Gastrocnemius medialis (tissue), 4 donors: ENCODE measurements at regions not wholly inside any gene's neighbourhood (a gene's known extent, or its start where the extent isn't known, plus 50 kb on each side); places are given as distances from the start of the nearest gene placed in this dataset.

Source experiments
- CTCF ChIP-seq, 5 experiments: fragments of 450-650 bp in 3 of 5; fragments of 200-600 bp in 2 of 5; sonication (generic) in 2 of 5; IDR thresholded peaks in 4 of 5; conservative IDR thresholded peaks in 1 of 5; 1 replicate in 4 of 5; 2 replicates in 1 of 5; pipeline ENCODE4 v1.5.1; 2016 to 2019; ENCODE audit warnings: antibody characterized with exemption in 5 of 5, mild to moderate bottlenecking in 3 of 5, moderate library complexity in 3 of 5
- POLR2A ChIP-seq, 2 donors: fragments of 450-650 bp; IDR thresholded peaks; one replicate each; pipeline ENCODE4 v1.6.1; 2017; ENCODE audit warnings: antibody characterized with exemption in 2 of 2, mild to moderate bottlenecking in 2 of 2, moderate library complexity in 2 of 2

GRCh38 chr18:5075297-5075696 is 121.8 kb downstream of the AKAIN1 start:
- TF ChIP-seq CTCF (IDR thresholded peaks at IDR 0.05 in 4 of 5, conservative IDR thresholded peaks at IDR 0.05 in 1 of 5) (no peak), POLR2A (IDR thresholded peaks at IDR 0.05) (no peak)
